HEK293 (cell line): ENCODE measurements at regions not wholly inside any gene's neighbourhood (a gene's known extent, or its start where the extent isn't known, plus 50 kb on each side); places are given as distances from the start of the nearest gene placed in this dataset.

ENCODE experiments used
- CTCF ChIA-PET: fragments of 350-600 bp; formaldehyde crosslinking; extraction: SDS; loops from one replicate; lab custom pipeline; 2021; ENCODE audit warnings: antibody characterized with exemption; lab: Yijun Ruan, JAX
- POLR2A ChIA-PET: fragments of 300-600 bp; formaldehyde crosslinking; extraction: SDS; loops from one replicate; lab custom pipeline; 2020; ENCODE audit warnings: antibody characterized with exemption, inconsistent platforms; lab: Yijun Ruan, JAX
- H3K27ac ChIP-seq: fragments of 200-500 bp; sonication (Bioruptor generic); 2 replicates; pipeline ENCODE4 v1.5.1; 2014; ENCODE audit warnings: low read depth, low read length, control low read depth, inconsistent platforms; ENCODE audit errors: extremely low read depth
- H3K36me3 ChIP-seq, 2 experiments: fragments of 200-500 bp in 1 of 2; sonication (Bioruptor generic) in 1 of 2; 1 replicate in 1 of 2; 2 replicates in 1 of 2; pipeline ENCODE4 v1.5.1; 2014 to 2017; ENCODE audit warnings: inconsistent platforms in 2 of 2, low read length in 2 of 2; ENCODE audit not compliant: control insufficient read depth in 2 of 2, insufficient read depth in 1 of 2
- H3K4me1 ChIP-seq: fragments of 200-500 bp; sonication (Bioruptor generic); 2 replicates; pipeline ENCODE4 v1.5.1; 2014; ENCODE audit warnings: mild to moderate bottlenecking, low read length, inconsistent platforms; ENCODE audit not compliant: control insufficient read depth, insufficient read depth
- H3K4me3 ChIP-seq: 2 replicates; pipeline ENCODE4 v1.5.1; 2011; ENCODE audit warnings: low read depth, mild to moderate bottlenecking, control low read depth, low read length, moderate library complexity
- H3K9me3 ChIP-seq: fragments of 200-500 bp; sonication (Bioruptor generic); 2 replicates; pipeline ENCODE4 v1.5.1; 2014; ENCODE audit warnings: low read depth, low read length, inconsistent platforms; ENCODE audit not compliant: control insufficient read depth, insufficient read depth
- IKZF3 ChIP-seq: fragments of 450-650 bp; IDR thresholded peaks from 2 replicates; pipeline ENCODE4 v1.5.0; 2018; ENCODE audit warnings: missing biosample characterization, mild to moderate bottlenecking, missing genetic modification characterization, moderate library complexity
- INSM2 ChIP-seq: fragments of 450-650 bp; formaldehyde crosslinking; IDR thresholded peaks from 2 replicates; pipeline ENCODE4 v1.5.1; 2016; ENCODE audit warnings: missing biosample characterization, missing genetic modification characterization
- PRDM6 ChIP-seq: fragments of 450-650 bp; formaldehyde crosslinking; IDR thresholded peaks from 2 replicates; pipeline ENCODE4 v1.5.1; 2017; ENCODE audit warnings: missing biosample characterization, missing genetic modification characterization
- TSHZ1 ChIP-seq: fragments of 450-650 bp; formaldehyde crosslinking; IDR thresholded peaks from 2 replicates; pipeline ENCODE4 v1.5.1; 2016; ENCODE audit warnings: missing biosample characterization, missing genetic modification characterization, borderline replicate concordance
- WT1 ChIP-seq: fragments of 450-650 bp; formaldehyde crosslinking; IDR thresholded peaks from 2 replicates; pipeline ENCODE4 v1.5.1; 2016; ENCODE audit warnings: missing biosample characterization, missing genetic modification characterization
- ZBTB1 ChIP-seq: fragments of 450-650 bp; formaldehyde crosslinking; IDR thresholded peaks from 2 replicates; pipeline ENCODE4 v1.5.1; 2016; ENCODE audit warnings: missing biosample characterization, missing genetic modification characterization
- ZIC2 ChIP-seq: fragments of 450-650 bp; formaldehyde crosslinking; IDR thresholded peaks from 2 replicates; pipeline ENCODE4 v1.5.1; 2016; ENCODE audit warnings: missing biosample characterization, missing genetic modification characterization
- ZNF146 ChIP-seq: fragments of 450-650 bp; formaldehyde crosslinking; IDR thresholded peaks from 2 replicates; pipeline ENCODE4 v1.5.1; 2016; ENCODE audit warnings: missing biosample characterization, missing genetic modification characterization
- ZNF280D ChIP-seq: fragments of 450-650 bp; formaldehyde crosslinking; IDR thresholded peaks from 2 replicates; pipeline ENCODE4 v1.5.1; 2016; ENCODE audit warnings: missing biosample characterization, missing genetic modification characterization
- ZNF362 ChIP-seq: fragments of 450-650 bp; formaldehyde crosslinking; IDR thresholded peaks from 2 replicates; pipeline ENCODE4 v1.5.1; 2016; ENCODE audit warnings: missing biosample characterization, missing genetic modification characterization
- ZNF501 ChIP-seq: fragments of 450-650 bp; formaldehyde crosslinking; IDR thresholded peaks from 2 replicates; pipeline ENCODE4 v1.5.1; 2016; ENCODE audit warnings: missing biosample characterization, missing genetic modification characterization
- ZNF513 ChIP-seq: fragments of 450-650 bp; IDR thresholded peaks from 2 replicates; pipeline ENCODE4 v1.5.1; 2018; ENCODE audit warnings: missing biosample characterization, missing genetic modification characterization
- ZNF580 ChIP-seq: fragments of 450-650 bp; formaldehyde crosslinking; IDR thresholded peaks from 2 replicates; pipeline ENCODE4 v1.5.1; 2016; ENCODE audit warnings: missing biosample characterization, missing genetic modification characterization
- ZNF596 ChIP-seq: fragments of 450-650 bp; IDR thresholded peaks from 2 replicates; pipeline ENCODE4 v1.5.0; 2018; ENCODE audit warnings: missing biosample characterization, mild to moderate bottlenecking, missing genetic modification characterization, moderate library complexity
- ZNF626 ChIP-seq: fragments of 450-650 bp; sonication (Bioruptor Pico); formaldehyde crosslinking; IDR thresholded peaks from 2 replicates; pipeline ENCODE4 v1.5.1; 2018; ENCODE audit warnings: missing biosample characterization, missing genetic modification characterization, inconsistent platforms
- ZNF670 ChIP-seq: fragments of 450-650 bp; formaldehyde crosslinking; IDR thresholded peaks from 2 replicates; pipeline ENCODE4 v1.5.1; 2016; ENCODE audit warnings: missing biosample characterization, missing genetic modification characterization, low read depth
- ZNF837 ChIP-seq: fragments of 450-650 bp; formaldehyde crosslinking; IDR thresholded peaks from 2 replicates; pipeline ENCODE4 v1.5.1; 2016; ENCODE audit warnings: missing biosample characterization, missing genetic modification characterization

- no peaks in the 10 kb centered on the region for H3K4me1 ChIP-seq
- no peak overlapping the region for H3K27ac ChIP-seq
- H3K36me3 ChIP-seq = no peaks in the 10 kb centered on the region
- ChIA-PET POLR2A (no interaction called here), CTCF (no interaction called here)
- no peak overlapping the region for H3K4me3 ChIP-seq
- no peak for TF ChIP-seq ZBTB1 (tag by site-specific recombination)
- TF ChIP-seq ZNF146 = no peak
- no peak for TF ChIP-seq ZNF626 (tag by site-specific recombination)
- no peak for TF ChIP-seq ZNF501 (tag by site-specific recombination)
- no peak for TF ChIP-seq ZNF362 (tag by site-specific recombination)
- no peak for TF ChIP-seq ZNF596 (tag by site-specific recombination)
- TF ChIP-seq INSM2 (tag by site-specific recombination) = no peak
- no peak for TF ChIP-seq ZNF670 (tag by site-specific recombination)
- no peak for TF ChIP-seq TSHZ1 (tag by site-specific recombination)
- no peak for TF ChIP-seq WT1 (tag by site-specific recombination)
- TF ChIP-seq ZIC2 (tag by site-specific recombination) = no peak
- no peak for TF ChIP-seq ZNF837 (tag by site-specific recombination)
- TF ChIP-seq ZNF580 (tag by site-specific recombination) = no peak
- no peak for TF ChIP-seq ZNF513 (tag by site-specific recombination)
- no peak for TF ChIP-seq ZNF280D (tag by site-specific recombination)
- TF ChIP-seq PRDM6 (tag by site-specific recombination) = no peak
- no peak for TF ChIP-seq IKZF3
- H3K9me3 ChIP-seq = no peaks in the 10 kb centered on the region
These were observed 313.4 kb downstream of the SQOR start for GRCh38 chr15:45948181-45948621.
